HuH-7 (cell line): ENCODE measurements at regions not wholly inside any gene's neighbourhood (a gene's known extent, or its start where the extent isn't known, plus 50 kb on each side); places are given as distances from the start of the nearest gene placed in this dataset.
"Not testable (repeated sequence)": the region's sequence is repeated elsewhere in the genome, so short reads cannot be mapped to it uniquely, and the experiment has no call there.

Source experiments
- DNase-seq: peaks from one replicate; pipeline ENCODE4 v3.0.0; 2011; ENCODE audit warnings: low spot score

- no peak for DNase-seq
Measured at GRCh38 chr2:145925591-145925990, 1405.7 kb upstream of the ZEB2 start.

- DNase-seq = no peak
Measured at GRCh38 chr2:145919477-145919876, 1399.6 kb upstream of the ZEB2 start.

GRCh38 chr2:145918951-145919350 lies 1399.0 kb upstream of the ZEB2 start:
- DNase-seq = no peak

GRCh38 chr2:145916799-145917198 lies 1396.9 kb upstream of the ZEB2 start:
- DNase-seq = no peak

GRCh38 chr2:145914716-145915115 lies 1394.8 kb upstream of the ZEB2 start:
- DNase-seq = no peak

GRCh38 chr2:145910416-145910815 lies 1390.5 kb upstream of the ZEB2 start:
- DNase-seq = no peak

GRCh38 chr2:145909766-145910165 lies 1389.8 kb upstream of the ZEB2 start:
- DNase-seq = no peak

GRCh38 chr2:145909175-145909755 lies 1389.3 kb upstream of the ZEB2 start:
- DNase-seq = no peak

- no peak for DNase-seq
Measured at GRCh38 chr2:145906354-145906753, 1386.4 kb upstream of the ZEB2 start.

- DNase-seq = no peak
Measured at GRCh38 chr2:145905371-145905770, 1385.5 kb upstream of the ZEB2 start.

GRCh38 chr2:145897151-145897550 lies 1377.2 kb upstream of the ZEB2 start:
- no peak for DNase-seq

GRCh38 chr2:145887915-145888314 lies 1368.0 kb upstream of the ZEB2 start:
- DNase-seq = no peak

- DNase-seq = not testable (repeated sequence)
Measured at GRCh38 chr2:145880997-145881396, 1361.1 kb upstream of the ZEB2 start.

- no peak for DNase-seq
Measured at GRCh38 chr2:145875016-145875415, 1355.1 kb upstream of the ZEB2 start.

- no peak for DNase-seq
Measured at GRCh38 chr2:145874466-145874865, 1354.5 kb upstream of the ZEB2 start.

GRCh38 chr2:145864501-145864900 lies 1344.6 kb upstream of the ZEB2 start:
- DNase-seq = no peak

- DNase-seq = no peak
Measured at GRCh38 chr2:145861940-145862339, 1342.0 kb upstream of the ZEB2 start.

GRCh38 chr2:145860083-145860482 lies 1340.2 kb upstream of the ZEB2 start:
- DNase-seq = no peak

- DNase-seq = no peak
Measured at GRCh38 chr2:145855142-145855541, 1335.2 kb upstream of the ZEB2 start.

- no peak for DNase-seq
Measured at GRCh38 chr2:145854039-145854755, 1334.3 kb upstream of the ZEB2 start.

- DNase-seq = no peak
Measured at GRCh38 chr2:145851730-145852129, 1331.8 kb upstream of the ZEB2 start.

- no peak for DNase-seq
Measured at GRCh38 chr2:145849466-145849865, 1329.5 kb upstream of the ZEB2 start.

GRCh38 chr2:145846982-145847381 lies 1327.1 kb upstream of the ZEB2 start:
- DNase-seq = no peak

- no peak for DNase-seq
Measured at GRCh38 chr2:145845923-145846322, 1326.0 kb upstream of the ZEB2 start.
